OCI-LY1 (cell line): ENCODE measurements at regions not wholly inside any gene's neighbourhood (a gene's known extent, or its start where the extent isn't known, plus 50 kb on each side); places are given as distances from the start of the nearest gene placed in this dataset.

ENCODE experiments used
- H2AFZ ChIP-seq: fragments of 200-600 bp; sonication (generic), shearing (Covaris generic); 2 replicates; pipeline ENCODE4 v1.6.0; 2014; ENCODE audit warnings: antibody characterized with exemption, mild to moderate bottlenecking, low read length
- H3F3A ChIP-seq: fragments of 200-600 bp; sonication (generic), shearing (Covaris generic); 2 replicates; pipeline ENCODE4 v1.6.0; 2014; ENCODE audit warnings: mild to moderate bottlenecking, antibody characterized with exemption, low read length, moderate library complexity; ENCODE audit not compliant: insufficient read depth
- H3K27ac ChIP-seq: fragments of 200-600 bp; sonication (generic); 2 replicates; pipeline ENCODE4 v1.5.1; 2014; ENCODE audit warnings: low read length, mixed run types, mild to moderate bottlenecking, low read depth; ENCODE audit not compliant: poor library complexity, severe bottlenecking
- H3K27me3 ChIP-seq: fragments of 200-600 bp; sonication (generic); 2 replicates; pipeline ENCODE4 v1.6.0; 2014; ENCODE audit warnings: antibody characterized with exemption, mild to moderate bottlenecking, low read length, moderate library complexity; ENCODE audit not compliant: insufficient read depth
- H3K36me3 ChIP-seq: fragments of 200-600 bp; sonication (generic); 2 replicates; pipeline ENCODE4 v1.6.1; 2014; ENCODE audit warnings: mild to moderate bottlenecking, antibody characterized with exemption, low read length, moderate library complexity, mixed read lengths; ENCODE audit not compliant: insufficient read depth
- H3K4me1 ChIP-seq: fragments of 200-600 bp; sonication (generic); 2 replicates; pipeline ENCODE4 v1.5.1; 2014; ENCODE audit warnings: mild to moderate bottlenecking, low read length, moderate library complexity; ENCODE audit not compliant: insufficient read depth, severe bottlenecking
- H3K4me2 ChIP-seq: fragments of 200-600 bp; sonication (generic), shearing (Covaris generic); 2 replicates; pipeline ENCODE4 v1.6.1; 2014; ENCODE audit warnings: low read length
- H3K4me3 ChIP-seq: fragments of 200-600 bp; sonication (generic); 2 replicates; pipeline ENCODE4 v1.5.1; 2014; ENCODE audit warnings: low read length, low read depth, mild to moderate bottlenecking, mixed read lengths; ENCODE audit not compliant: poor library complexity, severe bottlenecking
- H3K79me2 ChIP-seq: fragments of 200-600 bp; shearing (Covaris generic); 2 replicates; pipeline ENCODE4 v1.6.1; 2016; ENCODE audit warnings: mixed run types, low read length, mixed read lengths; ENCODE audit not compliant: insufficient read depth
- H3K9ac ChIP-seq: fragments of 200-600 bp; sonication (generic), shearing (Covaris generic); 2 replicates; pipeline ENCODE4 v1.6.1; 2014; ENCODE audit warnings: mild to moderate bottlenecking, low read length, mixed read lengths
- H3K9me2 ChIP-seq: fragments of 200-600 bp; sonication (generic), shearing (Covaris generic); 2 replicates; pipeline ENCODE4 v1.6.1; 2014; ENCODE audit warnings: low read depth, mild to moderate bottlenecking, low read length, mixed read lengths
- H3K9me3 ChIP-seq: fragments of 200-600 bp; shearing (Covaris generic); 2 replicates; pipeline ENCODE4 v1.6.1; 2014; ENCODE audit warnings: low read length, mixed read lengths
- H4K20me1 ChIP-seq: fragments of 200-600 bp; sonication (generic), shearing (Covaris generic); 2 replicates; pipeline ENCODE4 v1.6.0; 2016; ENCODE audit warnings: mild to moderate bottlenecking, low read length; ENCODE audit not compliant: insufficient read depth
- CTCF ChIP-seq: fragments of 200-600 bp; sonication (generic), shearing (Covaris generic); IDR thresholded peaks from 2 replicates; pipeline ENCODE4 v1.5.1; 2017; ENCODE audit warnings: mild to moderate bottlenecking, antibody characterized with exemption, low read length, moderate library complexity, mixed read lengths
- EZH2 ChIP-seq: fragments of 200-600 bp; sonication (generic), shearing (Covaris generic); IDR thresholded peaks from 2 replicates; pipeline ENCODE4 v1.8.0; 2017; ENCODE audit warnings: borderline replicate concordance, mixed run types, mild to moderate bottlenecking, antibody characterized with exemption, low read length, moderate library complexity, mixed read lengths

DNA sequence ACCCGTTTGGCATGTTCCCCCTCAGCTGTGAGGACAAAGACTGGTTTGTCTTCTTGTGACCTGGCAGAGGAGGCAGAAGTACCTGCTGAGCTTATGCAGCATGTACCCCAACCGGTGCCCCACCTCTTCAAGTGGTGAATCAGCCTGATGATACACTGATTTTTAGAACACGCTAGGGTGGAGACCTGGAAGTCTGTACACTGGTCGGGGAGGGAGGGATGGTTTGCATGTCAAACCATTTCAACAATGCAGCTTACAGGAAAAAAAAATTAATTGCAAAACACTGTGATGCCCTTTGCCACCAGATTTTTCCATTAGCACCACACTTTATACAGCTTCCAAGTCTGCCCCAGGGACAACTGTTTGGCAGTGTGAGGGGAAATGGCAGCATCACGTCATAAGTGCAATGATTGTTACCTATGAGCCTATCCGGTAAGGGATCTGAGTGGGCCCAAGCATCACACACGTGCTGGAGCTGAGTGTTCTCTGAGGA, 155.1 kb upstream of the DMRT1 start:
- no peaks in the 10 kb centered on the region for H3K27me3 ChIP-seq
- H3K9ac ChIP-seq = no peak overlapping the region
- H4K20me1 ChIP-seq = no peaks in the 10 kb centered on the region
- no peaks in the 10 kb centered on the region for H3F3A ChIP-seq
- H3K9me3 ChIP-seq = no peaks in the 10 kb centered on the region
- H3K4me1 ChIP-seq = peaks cover 38% of the 10 kb centered on the region
- H3K4me3 ChIP-seq = no peak overlapping the region
- no peak overlapping the region for H2AFZ ChIP-seq
- no peaks in the 10 kb centered on the region for H3K9me2 ChIP-seq
- H3K27ac ChIP-seq = no peak overlapping the region
- TF ChIP-seq EZH2 (no peak), CTCF (no peak)
- no peaks in the 10 kb centered on the region for H3K36me3 ChIP-seq
- H3K4me2 ChIP-seq = no peak overlapping the region
- no peaks in the 10 kb centered on the region for H3K79me2 ChIP-seq

GRCh38 chr9:687034-687785, 154.3 kb upstream of the DMRT1 start:
- H3K4me1 ChIP-seq = peaks cover 38% of the 10 kb centered on the region
- H3K36me3 ChIP-seq = no peaks in the 10 kb centered on the region
- H2AFZ ChIP-seq = no peak overlapping the region
- H4K20me1 ChIP-seq = no peaks in the 10 kb centered on the region
- H3K27ac ChIP-seq = no peak overlapping the region
- no peaks in the 10 kb centered on the region for H3K9me2 ChIP-seq
- H3K27me3 ChIP-seq = no peaks in the 10 kb centered on the region
- H3K9ac ChIP-seq = no peak overlapping the region
- no peak overlapping the region for H3K4me2 ChIP-seq
- H3K4me3 ChIP-seq = no peak overlapping the region
- H3K79me2 ChIP-seq = no peaks in the 10 kb centered on the region
- no peaks in the 10 kb centered on the region for H3K9me3 ChIP-seq
- no peak for TF ChIP-seq EZH2
- TF ChIP-seq CTCF = no peak
- H3F3A ChIP-seq = no peaks in the 10 kb centered on the region

GRCh38 chr9:687994-688393, 153.5 kb upstream of the DMRT1 start:
- no peak overlapping the region for H3K4me3 ChIP-seq
- no peaks in the 10 kb centered on the region for H3K9me2 ChIP-seq
- no peak overlapping the region; the same call in 1 of the 2 replicates for H3K4me2 ChIP-seq
- H3F3A ChIP-seq = no peaks in the 10 kb centered on the region
- no peaks in the 10 kb centered on the region for H3K36me3 ChIP-seq
- H4K20me1 ChIP-seq = no peaks in the 10 kb centered on the region
- H3K27me3 ChIP-seq = no peaks in the 10 kb centered on the region
- H2AFZ ChIP-seq = no peak overlapping the region
- peaks cover 35% of the 10 kb centered on the region for H3K4me1 ChIP-seq
- H3K27ac ChIP-seq = peak overlapping the region; percentile 25
- no peak for TF ChIP-seq EZH2
- no peak overlapping the region for H3K9ac ChIP-seq
- H3K79me2 ChIP-seq = no peaks in the 10 kb centered on the region
- no peaks in the 10 kb centered on the region for H3K9me3 ChIP-seq
